MCF 10A (cell line): ENCODE measurements at regions not wholly inside any gene's neighbourhood (a gene's known extent, or its start where the extent isn't known, plus 50 kb on each side); places are given as distances from the start of the nearest gene placed in this dataset.
"Not testable (repeated sequence)": the region's sequence is repeated elsewhere in the genome, so short reads cannot be mapped to it uniquely, and the experiment has no call there.

Experiments used
- BruUV-seq: library from RNA; stranded (reverse); fragments of 400-500 nt; replicated peaks from 2 replicates; lab custom pipeline; 2021; lab: Mats Ljungman, UMichigan
- CTCF ChIA-PET: fragments of 300-600 bp; sonication (Branson Sonifier 250); formaldehyde crosslinking; extraction: SDS; loops from one replicate; lab custom pipeline; 2021; ENCODE audit warnings: antibody characterized with exemption, inconsistent platforms; lab: Yijun Ruan, JAX
- POLR2A ChIA-PET: fragments of 300-600, 350-650 bp; sonication (Branson Sonifier 250); formaldehyde crosslinking; extraction: SDS; loops from one replicate; lab custom pipeline; 2020; ENCODE audit warnings: antibody characterized with exemption, inconsistent platforms; lab: Yijun Ruan, JAX
- DNase-seq: peaks from one replicate; pipeline ENCODE4 v3.0.0-alpha.2; 2018; ENCODE audit not compliant: unreplicated experiment
- H3K27ac Mint-ChIP-seq: one replicate; pipeline ENCODE4 v1.8.0; 2022; ENCODE audit warnings: mild to moderate bottlenecking, low read depth, mixed read lengths; ENCODE audit not compliant: unreplicated experiment
- H3K27me3 Mint-ChIP-seq: one replicate; pipeline ENCODE4 v1.8.0; 2022; ENCODE audit warnings: mixed read lengths; ENCODE audit not compliant: insufficient read depth, unreplicated experiment
- H3K36me3 Mint-ChIP-seq: one replicate; pipeline ENCODE4 v1.8.0; 2022; ENCODE audit warnings: mild to moderate bottlenecking, moderate library complexity, mixed read lengths; ENCODE audit not compliant: insufficient read depth, unreplicated experiment
- H3K4me1 Mint-ChIP-seq: one replicate; pipeline ENCODE4 v1.8.0; 2022; ENCODE audit warnings: mixed read lengths; ENCODE audit not compliant: insufficient read depth, unreplicated experiment
- H3K4me3 Mint-ChIP-seq: one replicate; pipeline ENCODE4 v1.8.0; 2022; ENCODE audit warnings: mild to moderate bottlenecking, moderate library complexity, mixed read lengths; ENCODE audit not compliant: unreplicated experiment
- H3K9me3 Mint-ChIP-seq: one replicate; pipeline ENCODE4 v1.8.0; 2022; ENCODE audit warnings: mixed read lengths; ENCODE audit not compliant: unreplicated experiment
- CTCF ChIP-seq: fragments of 200-600 bp; IDR thresholded peaks from one replicate; pipeline ENCODE4 v1.8.0; 2022; ENCODE audit warnings: antibody characterized with exemption, mild to moderate bottlenecking; ENCODE audit not compliant: unreplicated experiment
- intact Hi-C: fragments of 100-400 bp; cut with micrococcal nuclease; formaldehyde crosslinking; loops from 2 replicates; pipeline ENCODE4 v1.14.1; 2022

GRCh38 chr4:17012451-17012850, 114.0 kb upstream of the LDB2 start:
- no peaks in the 10 kb centered on the region for H3K36me3 Mint-ChIP-seq
- H3K4me1 Mint-ChIP-seq: no peaks in the 10 kb centered on the region
- H3K9me3 Mint-ChIP-seq: no peaks in the 10 kb centered on the region
- no peak for DNase-seq
- H3K27me3 Mint-ChIP-seq: no peaks in the 10 kb centered on the region
- no peak overlapping the region for H3K4me3 Mint-ChIP-seq
- no peak overlapping the region for H3K27ac Mint-ChIP-seq
- no TSS peak for BruUV-seq
- no peak for TF ChIP-seq CTCF
- ChIA-PET POLR2A (no interaction called here), CTCF (interaction anchor here (0.6 to 1.0 kb wide), 3 partner anchors 8 to 40 kb away, joined by 3 to 4 read pairs (median 3); no protein-coding TSS in a partner anchor)
- intact Hi-C loops: no loop called here

- CTCF ChIA-PET: interaction anchor here (0.6 kb wide), 2 partner anchors 283 to 337 kb away, joined by 3 to 4 read pairs; no protein-coding TSS in a partner anchor
- H3K27me3 Mint-ChIP-seq: no peaks in the 10 kb centered on the region
- no peak for DNase-seq
- no peaks in the 10 kb centered on the region for H3K4me1 Mint-ChIP-seq
- H3K36me3 Mint-ChIP-seq: no peaks in the 10 kb centered on the region
- intact Hi-C loops: no loop called here
- BruUV-seq: no TSS peak
- no peak overlapping the region for H3K27ac Mint-ChIP-seq
- TF ChIP-seq CTCF: no peak
- no peaks in the 10 kb centered on the region for H3K9me3 Mint-ChIP-seq
- POLR2A ChIA-PET: no interaction called here
- no peak overlapping the region for H3K4me3 Mint-ChIP-seq
Measured at GRCh38 chr4:17010426-17011087, 112.1 kb upstream of the LDB2 start.

GRCh38 chr4:17009871-17010367, 111.5 kb upstream of the LDB2 start:
- no peak overlapping the region for H3K4me3 Mint-ChIP-seq
- no peaks in the 10 kb centered on the region for H3K9me3 Mint-ChIP-seq
- CTCF ChIA-PET: interaction anchor here (0.6 kb wide), 3 partner anchors 57 to 337 kb away, joined by 3 to 4 read pairs (median 4); no protein-coding TSS in a partner anchor
- H3K27me3 Mint-ChIP-seq: no peaks in the 10 kb centered on the region
- H3K4me1 Mint-ChIP-seq: no peaks in the 10 kb centered on the region
- no TSS peak for BruUV-seq
- no peak for DNase-seq
- intact Hi-C loops: no loop called here
- POLR2A ChIA-PET: interaction anchor here (0.6 kb wide), 1 partner anchor 21 kb away, joined by 3 read pairs; no protein-coding TSS in a partner anchor
- H3K27ac Mint-ChIP-seq: no peak overlapping the region
- no peaks in the 10 kb centered on the region for H3K36me3 Mint-ChIP-seq
- no peak for TF ChIP-seq CTCF

- no peak overlapping the region for H3K4me3 Mint-ChIP-seq
Measured at GRCh38 chr4:17008834-17009345, 110.4 kb upstream of the LDB2 start.

GRCh38 chr4:17003606-17004392, 105.4 kb upstream of the LDB2 start:
- H3K27ac Mint-ChIP-seq, H3K27me3 Mint-ChIP-seq, intact Hi-C loops, H3K36me3 Mint-ChIP-seq, DNase-seq, H3K9me3 Mint-ChIP-seq, H3K4me3 Mint-ChIP-seq, BruUV-seq, H3K4me1 Mint-ChIP-seq: not testable (repeated sequence)
- CTCF ChIA-PET: interaction anchor here (0.7 kb wide), 1 partner anchor 9 kb away, joined by 4 read pairs; no protein-coding TSS in a partner anchor
- POLR2A ChIA-PET: interaction anchor here (0.6 kb wide), 1 partner anchor 28 kb away, joined by 3 read pairs; no protein-coding TSS in a partner anchor

More at GRCh38 chr4:17008834-17009345, 110.4 kb upstream of the LDB2 start:
- H3K36me3 Mint-ChIP-seq: no peaks in the 10 kb centered on the region
- no peaks in the 10 kb centered on the region for H3K27me3 Mint-ChIP-seq
- POLR2A ChIA-PET: no interaction called here
- intact Hi-C loops: no loop called here
- no peak for TF ChIP-seq CTCF
- no peaks in the 10 kb centered on the region for H3K4me1 Mint-ChIP-seq
- CTCF ChIA-PET: no interaction called here
- no peak for DNase-seq
- no TSS peak for BruUV-seq
- H3K9me3 Mint-ChIP-seq: no peaks in the 10 kb centered on the region
- H3K27ac Mint-ChIP-seq: no peak overlapping the region
